Fibroblast of lung (primary cell): ENCODE measurements at regions not wholly inside any gene's neighbourhood (a gene's known extent, or its start where the extent isn't known, plus 50 kb on each side); places are given as distances from the start of the nearest gene placed in this dataset.

Experiments used
- DNase-seq, 2 donors: peaks; one replicate each; pipeline versions ENCODE4 v3.0.0 to v3.0.0-alpha.2; 2010; ENCODE audit warnings: low read depth in 2 of 2
- H2AFZ ChIP-seq: 2 replicates; pipeline ENCODE4 v1.5.1; 2012; ENCODE audit warnings: low read length, control low read depth, inconsistent platforms
- H3K27ac ChIP-seq: 2 replicates; pipeline ENCODE4 v1.5.1; 2011; ENCODE audit warnings: low read length, control low read depth; ENCODE audit not compliant: insufficient read depth
- H3K27me3 ChIP-seq: 2 replicates; pipeline ENCODE4 v1.5.1; 2011; ENCODE audit warnings: mild to moderate bottlenecking, low read length; ENCODE audit not compliant: control insufficient read depth, insufficient read depth
- H3K36me3 ChIP-seq: 2 replicates; pipeline ENCODE4 v1.5.1; 2011; ENCODE audit warnings: low read length; ENCODE audit not compliant: control insufficient read depth, insufficient read depth
- H3K4me1 ChIP-seq: 2 replicates; pipeline ENCODE4 v1.5.1; 2011; ENCODE audit warnings: low read length; ENCODE audit not compliant: control insufficient read depth, insufficient read depth; ENCODE audit errors: extremely low read depth
- H3K4me2 ChIP-seq: 2 replicates; pipeline ENCODE4 v1.5.1; 2011; ENCODE audit warnings: low read length, control low read depth; ENCODE audit not compliant: insufficient read depth; ENCODE audit errors: extremely low read depth
- H3K4me3 ChIP-seq, 4 experiments: fragments of 200-600 bp in 1 of 4; sonication (generic) in 1 of 4; replicated peaks in 1 of 4; 2 replicates each; pipeline ENCODE4 v1.5.1; 2011 to 2016; ENCODE audit warnings: low read length in 4 of 4, low read depth in 3 of 4, mild to moderate bottlenecking in 3 of 4, control low read depth in 2 of 4, inconsistent platforms in 1 of 4, mixed read lengths in 1 of 4; ENCODE audit not compliant: insufficient read depth in 1 of 4; ENCODE audit errors: control extremely low read depth in 1 of 4
- H3K79me2 ChIP-seq: 2 replicates; pipeline ENCODE4 v1.5.1; 2012; ENCODE audit warnings: mild to moderate bottlenecking, low read length, inconsistent platforms; ENCODE audit not compliant: control insufficient read depth, insufficient read depth
- H3K9ac ChIP-seq: 2 replicates; pipeline ENCODE4 v1.5.1; 2011; ENCODE audit warnings: mild to moderate bottlenecking, low read length, control low read depth; ENCODE audit not compliant: insufficient read depth
- H3K9me3 ChIP-seq: 2 replicates; pipeline ENCODE4 v1.5.1; 2012; ENCODE audit warnings: low read depth, low read length; ENCODE audit not compliant: control insufficient read depth, insufficient read depth
- H4K20me1 ChIP-seq: 2 replicates; pipeline ENCODE4 v1.5.1; 2011; ENCODE audit warnings: low read length; ENCODE audit not compliant: control insufficient read depth, insufficient read depth; ENCODE audit errors: extremely low read depth
- CTCF ChIP-seq, 2 donors: IDR thresholded peaks in 1 of 2; conservative IDR thresholded peaks in 1 of 2; 1 replicate in 1 of 2; 2 replicates in 1 of 2; pipeline ENCODE4 v1.5.1; 2011 to 2012; ENCODE audit warnings: low read length in 2 of 2, control low read depth in 1 of 2, inconsistent platforms in 1 of 2, low read depth in 1 of 2, mild to moderate bottlenecking in 1 of 2
- EZH2 ChIP-seq: IDR thresholded peaks from 2 replicates; pipeline ENCODE4 v1.5.1; 2012; ENCODE audit warnings: low read length, control low read depth, mild to moderate bottlenecking; ENCODE audit errors: missing control alignments

GRCh38 chr11:122430490-122430889 is 225.0 kb upstream of the UBASH3B start:
- no peaks in the 10 kb centered on the region for H3K4me1 ChIP-seq
- no peak overlapping the region for H2AFZ ChIP-seq
- no peaks in the 10 kb centered on the region for H3K27me3 ChIP-seq
- H3K79me2 ChIP-seq = no peaks in the 10 kb centered on the region
- no peak overlapping the region for H3K4me3 ChIP-seq
- H3K4me2 ChIP-seq = no peak overlapping the region
- H4K20me1 ChIP-seq = no peaks in the 10 kb centered on the region
- no peaks in the 10 kb centered on the region for H3K36me3 ChIP-seq
- TF ChIP-seq EZH2 = no peak
- no peak for TF ChIP-seq CTCF (conservative IDR thresholded peaks at IDR 0.05 in 1 of 2, IDR thresholded peaks at IDR 0.05 in 1 of 2; ENCODE audit: low read depth in 1 of 2, low read length in 2 of 2)
- no peak for DNase-seq
- H3K27ac ChIP-seq = no peak overlapping the region
- no peaks in the 10 kb centered on the region for H3K9me3 ChIP-seq
- no peak overlapping the region for H3K9ac ChIP-seq

GRCh38 chr11:122426073-122426472 is 229.4 kb upstream of the UBASH3B start:
- H3K4me3 ChIP-seq = no peak overlapping the region
- H3K27ac ChIP-seq = no peak overlapping the region
- H3K36me3 ChIP-seq = no peaks in the 10 kb centered on the region
- DNase-seq = no peak
- no peak overlapping the region for H3K9ac ChIP-seq
- TF ChIP-seq EZH2 = no peak
- TF ChIP-seq CTCF (conservative IDR thresholded peaks at IDR 0.05 in 1 of 2, IDR thresholded peaks at IDR 0.05 in 1 of 2; ENCODE audit: low read depth in 1 of 2, low read length in 2 of 2) = no peak
- H2AFZ ChIP-seq = no peak overlapping the region
- no peaks in the 10 kb centered on the region for H3K9me3 ChIP-seq
- no peaks in the 10 kb centered on the region for H3K4me1 ChIP-seq
- no peaks in the 10 kb centered on the region for H3K79me2 ChIP-seq
- no peak overlapping the region for H3K4me2 ChIP-seq
- H3K27me3 ChIP-seq = no peaks in the 10 kb centered on the region
- H4K20me1 ChIP-seq = no peaks in the 10 kb centered on the region

- Histone ChIP-seq H3K9me3 (no peaks in the 10 kb centered on the region), H3K36me3 (no peaks in the 10 kb centered on the region), H3K4me3 (no peak overlapping the region), H3K9ac (no peak overlapping the region), H4K20me1 (no peaks in the 10 kb centered on the region), H3K79me2 (no peaks in the 10 kb centered on the region), H3K4me1 (no peaks in the 10 kb centered on the region), H3K27ac (no peak overlapping the region), H3K4me2 (no peak overlapping the region), H2AFZ (no peak overlapping the region), H3K27me3 (no peaks in the 10 kb centered on the region)
- TF ChIP-seq CTCF (conservative IDR thresholded peaks at IDR 0.05 in 1 of 2, IDR thresholded peaks at IDR 0.05 in 1 of 2; ENCODE audit: low read depth in 1 of 2, low read length in 2 of 2) (no peak), EZH2 (no peak)
- DNase-seq = peak in 1 of 2 donors; percentile 44
Observed at GRCh38 chr11:122424636-122425035, 230.9 kb upstream of the UBASH3B start.
